HG02973 (cell line): ENCODE measurements at regions not wholly inside any gene's neighbourhood (a gene's known extent, or its start where the extent isn't known, plus 50 kb on each side); places are given as distances from the start of the nearest gene placed in this dataset.

Source experiments
- ATAC-seq: cut with Tn5 transposase; IDR thresholded peaks from one replicate; pipeline ENCODE4 v1.9.1; 2021; ENCODE audit warnings: moderate library complexity; ENCODE audit not compliant: unreplicated experiment

GRCh38 chr3:68468695-68469375, 463.5 kb downstream of the TAFA4 start:
- no peak for ATAC-seq

GRCh38 chr3:68467465-68467864, 464.9 kb downstream of the TAFA4 start:
- ATAC-seq = no peak

- no peak for ATAC-seq
These were observed 473.8 kb downstream of the TAFA4 start for GRCh38 chr3:68458581-68458980.

GRCh38 chr3:68448510-68449383, 483.6 kb downstream of the TAFA4 start:
- ATAC-seq = no peak

- ATAC-seq = no peak
These were observed 484.5 kb downstream of the TAFA4 start for GRCh38 chr3:68447885-68448284.

- no peak for ATAC-seq
These were observed 491.3 kb downstream of the TAFA4 start for GRCh38 chr3:68441054-68441453.

GRCh38 chr3:68436619-68437401, 495.5 kb downstream of the TAFA4 start:
- ATAC-seq = no peak

- no peak for ATAC-seq
These were observed 503.9 kb downstream of the TAFA4 start for GRCh38 chr3:68428495-68428894.

GRCh38 chr3:68424796-68425460, 507.4 kb downstream of the TAFA4 start:
- no peak for ATAC-seq

GRCh38 chr3:68408626-68409025, 523.7 kb downstream of the TAFA4 start:
- ATAC-seq = no peak

GRCh38 chr3:68403741-68404140, 528.6 kb downstream of the TAFA4 start:
- no peak for ATAC-seq

GRCh38 chr3:68402235-68402918, 530.0 kb downstream of the TAFA4 start:
- no peak for ATAC-seq

- ATAC-seq = no peak
These were observed 553.7 kb downstream of the TAFA4 start for GRCh38 chr3:68378631-68379030.

- ATAC-seq = no peak
These were observed 558.6 kb downstream of the TAFA4 start for GRCh38 chr3:68373727-68374126.

- no peak for ATAC-seq
These were observed 568.6 kb downstream of the TAFA4 start for GRCh38 chr3:68363796-68364195.

- ATAC-seq = no peak
These were observed 571.9 kb downstream of the TAFA4 start for GRCh38 chr3:68360492-68360891.

GRCh38 chr3:68345781-68346180, 586.6 kb downstream of the TAFA4 start:
- ATAC-seq = no peak

GRCh38 chr3:68342426-68342825, 589.9 kb downstream of the TAFA4 start:
- ATAC-seq = no peak

GRCh38 chr3:68336042-68336441, 596.3 kb downstream of the TAFA4 start:
- no peak for ATAC-seq

GRCh38 chr3:68334367-68334986, 597.9 kb downstream of the TAFA4 start:
- no peak for ATAC-seq
